GM21515 (cell line): ENCODE measurements at regions not wholly inside any gene's neighbourhood (a gene's known extent, or its start where the extent isn't known, plus 50 kb on each side); places are given as distances from the start of the nearest gene placed in this dataset.
A peak's percentile ranks its signal among the peaks of the same experiment; 100 is the strongest.
"Not testable (repeated sequence)": the region's sequence is repeated elsewhere in the genome, so short reads cannot be mapped to it uniquely, and the experiment has no call there.

Experiments used
- ATAC-seq: cut with Tn5 transposase; IDR thresholded peaks from one replicate; pipeline ENCODE4 v1.9.1; 2021; ENCODE audit not compliant: unreplicated experiment

- no peak for ATAC-seq
These were observed 169.3 kb upstream of the ZNF337 start for GRCh38 chr20:25865715-25866656.

- ATAC-seq: not testable (repeated sequence)
These were observed 168.5 kb upstream of the ZNF337 start for GRCh38 chr20:25864963-25865714.

- ATAC-seq: no peak
These were observed 167.8 kb upstream of the ZNF337 start for GRCh38 chr20:25864326-25864962.

GRCh38 chr20:25863536-25864325 is 167.1 kb upstream of the ZNF337 start:
- no peak for ATAC-seq

- ATAC-seq: peak; percentile 56
These were observed 166.4 kb upstream of the ZNF337 start for GRCh38 chr20:25862967-25863530.

DNA sequence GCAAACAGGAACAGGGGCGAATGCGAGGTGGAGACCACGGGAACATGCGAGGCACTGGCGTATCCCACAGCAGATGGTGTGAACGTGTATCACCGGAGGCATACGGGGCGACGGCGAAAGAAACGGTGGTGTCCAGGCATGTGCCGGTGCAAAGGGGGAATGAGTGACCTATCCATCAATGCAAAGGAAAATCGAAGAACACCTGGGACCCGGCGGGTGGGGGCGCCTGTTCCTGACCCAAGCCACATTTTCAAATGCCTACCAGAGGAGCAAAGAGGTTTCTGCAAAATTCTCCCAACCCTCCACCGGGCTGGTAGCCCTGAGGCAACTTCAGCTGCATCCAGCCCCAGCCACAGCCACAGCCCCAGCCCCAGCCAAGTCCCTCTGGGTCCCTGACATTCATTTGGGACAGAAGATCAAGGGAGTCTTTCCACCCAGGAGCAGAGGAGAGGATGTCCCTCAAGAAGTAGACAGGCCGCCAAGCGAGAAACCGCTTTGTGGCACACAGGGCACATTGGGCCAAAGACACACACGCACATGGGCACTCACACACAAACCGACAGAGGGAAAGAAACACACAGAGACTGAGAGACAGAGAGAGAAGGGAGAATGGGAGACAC is 164.0 kb upstream of the ZNF337 start:
- no peak for ATAC-seq

DNA sequence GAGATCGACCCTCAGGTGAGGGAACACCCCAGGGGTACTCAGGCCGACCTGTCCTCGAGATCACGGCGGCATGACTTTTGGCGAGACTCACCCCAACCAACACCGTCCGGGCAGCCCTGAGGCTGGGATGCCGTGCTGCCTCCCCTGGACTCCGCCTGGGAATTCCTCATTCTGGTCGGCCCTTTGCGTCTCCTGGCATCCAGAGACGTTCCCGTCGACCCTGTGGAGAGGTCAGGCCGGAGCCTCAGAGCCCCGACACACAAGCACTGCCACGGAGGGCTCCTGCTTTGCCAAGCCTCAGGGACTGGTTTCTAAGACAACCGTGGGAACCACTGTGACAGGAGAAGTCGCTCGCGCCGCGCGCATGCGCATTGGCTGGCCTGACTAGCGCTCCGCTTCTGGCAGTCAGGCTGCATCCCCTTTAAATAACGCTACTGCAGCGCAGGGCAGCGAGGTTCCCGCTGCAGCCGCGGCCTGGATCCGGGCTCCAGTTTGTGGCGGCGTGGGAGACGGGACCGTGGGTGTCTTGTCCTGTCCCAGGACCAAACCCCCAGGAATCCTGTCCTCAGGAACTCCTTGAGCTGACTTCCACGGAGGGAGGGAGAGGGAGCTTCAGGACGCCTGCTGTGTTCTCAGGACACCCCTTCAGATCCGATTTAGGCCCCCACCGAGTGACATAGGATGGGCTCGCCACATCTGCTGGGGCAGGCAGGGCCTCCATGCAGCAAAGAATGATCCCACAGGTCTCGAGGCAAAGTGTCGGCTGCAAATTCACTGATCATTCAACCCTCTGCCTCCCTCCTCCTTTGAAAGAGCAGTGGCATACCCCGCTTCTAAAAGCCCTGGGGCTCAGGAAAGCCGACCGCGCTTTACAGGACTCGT is 163.2 kb upstream of the ZNF337 start:
- no peak for ATAC-seq

DNA sequence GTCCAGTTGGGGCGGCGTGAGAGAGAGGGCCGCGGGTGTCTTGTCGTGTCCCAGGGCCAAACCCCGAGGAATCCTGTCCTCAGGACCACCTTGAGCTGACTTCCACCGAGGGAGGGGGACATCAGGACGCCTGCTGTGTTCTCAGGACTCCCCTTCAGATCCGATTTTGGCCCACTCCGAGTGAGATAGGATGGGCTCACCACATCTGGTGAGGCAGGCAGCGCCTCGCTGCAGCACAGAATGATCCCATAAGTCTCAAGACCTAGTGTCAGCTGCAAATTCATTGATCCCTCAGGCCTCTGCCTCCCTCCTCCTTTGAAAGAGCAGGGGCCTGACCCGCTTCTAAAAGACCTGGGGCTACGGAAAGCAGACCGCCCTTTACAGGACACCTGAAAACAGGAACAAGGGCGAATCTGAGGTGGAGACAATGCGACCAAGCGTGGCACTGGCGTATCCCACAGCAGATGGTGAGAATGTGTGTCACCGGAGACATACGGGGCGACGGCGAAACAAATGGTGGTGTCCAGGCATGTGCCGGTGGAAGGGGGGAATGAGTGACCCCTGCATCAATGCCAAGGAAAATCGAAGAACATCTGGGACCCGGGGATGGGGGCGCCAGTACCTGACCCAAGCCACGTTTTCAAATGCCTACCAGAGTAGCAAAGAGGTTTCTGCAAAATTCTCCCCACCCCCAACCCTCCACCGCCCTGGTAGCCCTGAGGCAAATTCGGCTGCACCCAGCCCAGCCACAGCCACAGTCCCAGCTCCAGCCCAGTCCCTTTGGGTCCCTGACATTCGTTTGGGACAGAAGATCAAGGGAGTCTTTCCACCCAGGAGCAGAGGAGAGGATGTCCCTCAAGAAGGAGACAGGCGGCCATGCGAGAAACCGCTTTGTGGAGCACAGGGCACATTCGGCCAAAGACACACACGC is 162.1 kb upstream of the ZNF337 start:
- no peak for ATAC-seq

GRCh38 chr20:25857091-25857788 is 160.6 kb upstream of the ZNF337 start:
- not testable (repeated sequence) for ATAC-seq

GRCh38 chr20:25856256-25856884 is 159.7 kb upstream of the ZNF337 start:
- no peak for ATAC-seq

DNA sequence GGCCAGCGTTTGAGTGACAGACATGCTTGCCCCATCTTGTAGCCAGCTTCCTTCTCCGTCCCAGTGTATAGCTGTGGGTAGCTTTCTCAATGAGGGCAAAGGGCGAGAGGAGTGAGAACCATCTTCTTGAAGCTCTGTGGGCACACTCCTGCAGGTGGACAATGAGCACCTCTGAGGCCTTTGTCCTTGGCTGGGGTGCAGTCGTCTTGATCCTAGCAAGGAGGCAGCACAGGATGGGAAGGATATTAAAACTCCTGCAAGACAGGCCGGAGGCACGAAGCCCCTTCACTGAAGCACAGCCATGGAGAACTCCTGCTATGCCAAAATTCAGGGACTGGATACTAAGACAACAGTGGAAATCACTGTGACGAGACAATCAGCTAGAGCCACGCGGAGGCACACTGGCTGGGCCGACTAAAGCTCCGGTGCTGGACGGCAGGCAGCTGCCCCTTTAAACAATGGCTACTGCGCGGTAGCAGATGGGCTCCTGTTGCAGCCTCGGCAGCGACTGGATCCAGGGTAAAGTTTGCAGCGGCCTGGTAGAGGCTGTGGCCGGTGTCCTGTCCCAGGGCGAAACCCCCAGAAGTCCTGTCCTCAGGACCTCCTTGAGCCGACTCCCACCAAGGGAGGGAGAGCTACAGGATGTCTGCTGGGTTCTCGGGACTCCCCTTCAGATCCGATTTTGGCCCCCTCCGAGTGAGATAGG is 159.0 kb upstream of the ZNF337 start:
- not testable (repeated sequence) for ATAC-seq

GRCh38 chr20:25854666-25855065 is 158.0 kb upstream of the ZNF337 start:
- ATAC-seq: not testable (repeated sequence)

DNA sequence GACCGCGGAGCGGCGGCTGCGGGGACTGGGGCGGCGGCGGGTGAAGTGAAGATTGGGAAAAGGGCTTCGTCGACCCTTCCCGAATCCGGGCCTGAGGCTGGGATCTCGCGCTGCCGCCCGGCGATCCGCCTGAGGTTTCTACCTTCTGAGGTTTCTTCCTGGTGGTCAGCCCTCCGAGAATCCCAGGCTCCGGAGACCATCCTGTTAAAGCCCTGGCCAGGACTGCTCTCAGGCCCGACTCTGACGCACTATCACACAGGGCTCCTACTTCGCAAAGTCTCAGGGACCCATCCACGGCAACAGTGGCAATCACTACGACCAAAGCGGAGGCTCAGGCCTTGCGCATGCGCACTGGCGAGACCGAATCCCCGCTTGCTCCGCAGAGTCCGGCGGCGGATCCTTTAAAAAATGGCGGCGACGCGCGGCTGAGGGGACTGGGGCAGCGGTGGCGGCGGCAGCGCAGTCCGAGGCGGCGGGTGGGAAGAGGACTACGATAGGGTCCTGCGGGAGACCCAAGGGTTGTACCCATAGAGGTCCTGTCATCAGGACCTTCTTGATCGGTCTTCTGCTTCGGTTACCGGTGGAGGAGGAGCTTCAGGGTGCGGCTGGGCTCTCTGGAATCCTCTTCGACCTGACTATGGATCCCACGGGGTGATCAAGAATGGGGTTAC is 157.2 kb upstream of the ZNF337 start:
- not testable (repeated sequence) for ATAC-seq

DNA sequence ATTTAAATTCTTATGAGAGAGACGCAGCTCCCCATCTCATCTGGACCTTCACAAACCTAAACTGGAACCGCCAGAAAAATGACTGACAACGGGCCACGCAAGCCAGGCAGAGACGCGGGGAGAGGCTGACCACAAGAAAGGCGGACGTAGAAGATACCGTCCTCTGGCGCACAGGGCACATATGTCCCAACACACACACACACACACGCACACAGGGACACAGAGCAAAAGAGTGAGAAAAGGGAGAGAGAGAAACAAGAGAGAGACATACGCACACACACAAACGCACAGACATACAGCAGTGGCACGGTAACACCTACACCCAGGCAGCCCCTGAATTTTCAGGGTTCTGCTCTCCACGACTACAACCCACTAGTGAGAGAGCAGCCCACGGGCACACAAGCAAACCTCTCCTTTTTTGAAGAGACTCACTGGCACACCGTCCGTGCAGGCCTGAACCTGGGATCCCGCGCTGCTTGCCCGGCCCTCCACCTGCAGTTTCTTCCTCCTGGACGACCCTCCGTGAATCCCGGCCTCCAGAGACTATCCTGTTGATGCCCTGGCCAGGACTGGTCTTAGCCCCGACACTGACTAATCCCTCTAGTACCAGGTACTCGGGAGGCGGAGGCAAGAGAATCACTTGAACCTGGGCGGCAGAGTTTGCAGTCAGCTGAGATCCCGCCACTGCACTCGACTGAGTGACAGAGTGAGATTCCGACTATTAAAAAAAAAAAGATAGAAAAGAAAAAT is 156.5 kb upstream of the ZNF337 start:
- ATAC-seq: not testable (repeated sequence)

GRCh38 chr20:25850133-25850532 is 153.5 kb upstream of the ZNF337 start:
- not testable (repeated sequence) for ATAC-seq
